ENCODE measurements at regions not wholly inside any gene's neighbourhood (a gene's known extent, or its start where the extent isn't known, plus 50 kb on each side); places are given as distances from the start of the nearest gene placed in this dataset.

DNA sequence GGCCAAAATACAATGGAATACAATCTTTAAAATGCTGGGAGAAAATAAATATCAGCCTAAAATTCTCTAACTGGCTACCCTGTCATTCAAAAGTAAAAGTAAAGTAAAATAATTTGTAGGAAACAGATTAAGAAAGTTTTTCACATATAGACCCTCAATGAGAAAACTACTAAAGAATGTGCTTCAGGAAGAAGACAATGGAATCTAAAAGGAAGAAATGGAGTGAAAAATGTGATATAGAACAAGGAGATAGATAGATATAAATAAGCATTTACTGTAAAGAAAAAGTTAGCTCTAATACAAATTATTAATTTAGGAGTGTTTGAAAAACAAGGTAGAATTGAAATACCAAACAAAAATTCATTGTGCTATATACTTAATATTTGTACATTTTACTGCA, 368.6 kb upstream of the MPDZ start:
- no peak for DNase-seq (ENCODE audit: low spot score)

DNA sequence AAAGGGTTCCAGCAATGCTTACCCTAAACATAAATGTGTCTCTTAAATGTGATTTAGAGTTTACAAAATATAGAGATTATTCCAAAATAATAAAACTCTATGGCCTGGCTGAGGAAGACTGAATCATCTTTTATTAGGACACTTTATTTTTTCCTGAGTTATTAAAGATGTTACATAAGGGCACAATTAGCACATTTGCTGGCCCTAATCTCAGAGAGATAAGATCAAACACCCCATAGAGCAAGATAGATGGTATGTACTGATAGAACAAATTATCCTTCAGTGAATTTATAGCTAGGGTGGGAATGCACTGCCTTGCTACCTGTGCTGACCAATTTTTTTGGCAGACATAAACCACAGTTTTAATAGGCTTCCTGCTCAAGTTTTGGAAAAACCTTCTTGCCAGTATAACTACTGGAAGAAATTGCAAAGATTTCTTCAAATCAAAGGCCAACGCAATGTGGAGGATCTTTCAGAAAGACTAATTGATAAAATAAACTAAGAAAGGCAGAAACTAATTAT, 367.1 kb upstream of the MPDZ start:
- no peak for DNase-seq (ENCODE audit: low spot score)

DNA sequence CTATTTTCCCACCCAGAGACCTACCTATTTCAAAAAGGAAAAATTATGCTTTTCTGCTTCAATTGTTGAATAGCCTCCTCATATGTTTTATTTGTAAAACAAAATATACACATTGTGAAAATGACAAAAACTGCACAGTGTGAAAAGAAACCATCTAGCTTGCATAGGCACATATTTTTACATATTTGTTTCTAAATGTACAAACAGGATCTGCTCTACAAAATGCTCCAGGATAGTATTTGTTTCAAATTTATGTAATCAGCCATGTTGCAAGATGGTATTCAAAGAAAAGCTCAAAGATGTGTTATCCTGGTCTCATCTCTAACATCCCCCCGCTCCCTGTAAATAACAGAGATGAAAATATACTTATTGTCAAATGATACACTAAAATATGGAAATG, 366.1 kb upstream of the MPDZ start:
- no peak for DNase-seq (ENCODE audit: low spot score)

DNA sequence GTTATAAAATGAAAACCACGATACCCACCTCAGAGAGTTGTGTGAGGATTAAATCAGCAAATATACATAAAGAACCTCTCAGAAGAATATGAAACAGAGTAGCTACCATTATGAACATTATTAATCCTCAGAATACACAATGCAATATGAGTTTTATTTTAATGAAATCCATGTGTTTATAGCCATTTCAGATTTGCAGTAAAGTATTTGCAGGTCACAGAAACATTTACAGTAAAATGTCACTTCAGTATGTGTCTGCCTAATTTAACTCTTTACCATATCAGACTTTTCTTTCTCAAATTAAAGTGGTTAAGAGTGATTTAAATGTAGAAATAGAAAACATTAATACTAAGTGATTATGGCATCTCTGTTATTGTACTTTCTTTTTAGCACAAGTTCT, 365.2 kb upstream of the MPDZ start:
- DNase-seq (ENCODE audit: low spot score) = no peak

DNA sequence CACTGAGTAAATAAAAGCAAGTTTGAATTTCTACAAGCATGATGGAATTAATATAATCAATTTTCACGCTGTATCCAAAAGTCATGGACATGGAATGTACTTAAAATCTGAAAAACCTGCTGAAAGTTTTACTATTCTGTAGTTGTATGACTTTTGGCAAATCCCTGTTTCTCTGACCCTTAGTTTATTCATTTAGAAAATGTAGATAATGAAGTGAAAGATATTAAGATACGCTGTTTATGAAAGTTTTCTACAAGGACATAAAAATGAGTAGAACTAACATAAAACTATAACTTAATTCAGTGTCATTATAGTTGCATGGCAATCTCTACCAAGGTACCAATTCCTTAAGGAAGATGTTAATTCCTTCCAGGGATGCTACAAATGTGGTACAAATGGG, 363.2 kb upstream of the MPDZ start:
- DNase-seq (ENCODE audit: low spot score) = no peak

DNA sequence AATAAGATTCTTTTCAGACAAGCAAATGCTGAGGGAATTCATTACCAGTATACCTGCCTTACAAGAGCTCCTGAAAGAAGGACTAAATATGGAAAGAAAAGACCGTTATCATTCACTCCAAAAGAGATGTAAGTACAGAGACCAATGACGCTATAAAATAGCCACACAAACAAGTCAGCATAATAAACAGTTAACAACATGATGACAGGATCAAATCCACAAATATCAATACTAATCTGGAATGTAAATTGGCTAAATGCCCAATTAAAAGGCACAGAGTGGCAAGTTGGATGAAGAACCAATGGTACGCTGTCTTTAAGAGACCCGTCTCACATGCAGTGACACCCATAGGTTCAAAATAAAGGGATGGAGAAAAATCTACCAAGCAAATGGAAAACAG, 349.6 kb upstream of the MPDZ start:
- DNase-seq (ENCODE audit: low spot score) = no peak

DNA sequence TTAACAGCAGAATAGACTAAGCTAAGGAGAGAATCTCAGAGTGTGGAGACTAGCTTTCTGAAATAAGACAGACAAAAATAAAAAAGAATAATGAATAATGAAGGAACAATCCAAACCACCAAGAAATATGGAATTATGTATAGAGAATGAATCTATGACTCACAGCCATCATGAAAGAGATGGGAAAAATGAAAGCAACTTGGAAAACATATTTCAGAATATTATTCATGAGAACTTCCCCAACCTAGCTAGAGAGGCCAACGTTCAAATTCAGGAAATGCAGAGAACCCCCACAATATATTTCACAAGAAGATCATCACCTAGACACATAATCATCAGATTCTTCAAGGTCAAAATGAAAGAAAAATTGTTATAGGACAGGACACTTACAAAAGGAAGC, 349.0 kb upstream of the MPDZ start:
- no peak for DNase-seq (ENCODE audit: low spot score)

DNA sequence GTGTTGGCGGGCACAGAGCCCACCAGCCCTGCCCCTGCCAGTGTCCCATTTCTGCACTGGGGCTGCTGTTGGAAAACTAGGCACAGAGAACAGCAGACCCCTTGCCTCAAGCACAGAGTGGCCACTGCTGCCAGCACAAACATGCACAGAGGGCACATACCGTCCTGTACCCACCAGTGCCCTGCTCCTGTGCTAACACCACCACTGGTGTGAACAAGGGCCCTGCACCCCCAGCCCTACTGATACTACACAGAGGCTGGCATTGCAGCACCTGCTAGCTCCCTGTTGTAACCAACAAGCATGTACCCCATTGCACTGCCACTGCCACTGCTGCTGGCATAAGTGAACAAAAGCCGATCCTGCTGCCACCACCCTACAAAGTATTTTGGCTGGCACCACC, 348.0 kb upstream of the MPDZ start:
- DNase-seq (ENCODE audit: low spot score) = no peak

DNA sequence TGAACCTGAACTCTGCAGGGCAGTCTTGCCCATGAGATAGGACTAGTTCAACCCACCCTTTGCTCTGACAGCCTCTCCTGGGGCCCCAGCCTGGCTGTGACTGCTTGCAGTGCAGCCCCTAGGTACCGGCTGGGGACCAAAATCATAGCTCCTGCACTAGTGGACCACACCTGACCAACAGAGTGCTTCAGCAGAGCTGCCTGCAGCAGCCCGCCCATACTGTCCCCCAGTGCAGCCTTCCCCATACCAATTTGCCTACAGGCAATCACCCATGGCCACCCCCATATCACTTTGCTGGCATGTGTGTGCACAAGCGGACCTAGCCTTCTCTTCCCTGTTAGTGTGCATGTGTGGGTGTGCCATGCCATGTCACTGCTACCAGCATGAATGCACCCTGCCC, 347.6 kb upstream of the MPDZ start:
- no peak for DNase-seq (ENCODE audit: low spot score)

DNA sequence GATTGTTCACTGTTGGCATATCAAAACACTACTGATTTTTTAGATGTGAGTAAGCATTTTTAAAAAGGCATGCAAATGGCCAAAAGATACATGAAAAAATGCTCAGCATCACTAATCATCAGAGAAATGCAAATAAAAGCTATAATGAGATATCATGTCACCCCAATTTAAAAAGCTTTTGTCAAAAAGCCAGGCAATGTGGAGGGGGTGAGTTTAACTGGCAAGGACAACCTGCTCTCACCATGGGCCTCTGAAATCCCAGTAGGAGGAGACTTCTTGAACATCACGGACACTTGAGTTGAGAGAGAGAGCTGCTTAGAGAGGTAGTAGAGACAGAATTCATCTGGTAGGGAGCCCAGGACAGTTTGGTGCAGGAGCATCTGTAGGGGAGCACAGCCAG, 347.1 kb upstream of the MPDZ start:
- no peak for DNase-seq (ENCODE audit: low spot score)

DNA sequence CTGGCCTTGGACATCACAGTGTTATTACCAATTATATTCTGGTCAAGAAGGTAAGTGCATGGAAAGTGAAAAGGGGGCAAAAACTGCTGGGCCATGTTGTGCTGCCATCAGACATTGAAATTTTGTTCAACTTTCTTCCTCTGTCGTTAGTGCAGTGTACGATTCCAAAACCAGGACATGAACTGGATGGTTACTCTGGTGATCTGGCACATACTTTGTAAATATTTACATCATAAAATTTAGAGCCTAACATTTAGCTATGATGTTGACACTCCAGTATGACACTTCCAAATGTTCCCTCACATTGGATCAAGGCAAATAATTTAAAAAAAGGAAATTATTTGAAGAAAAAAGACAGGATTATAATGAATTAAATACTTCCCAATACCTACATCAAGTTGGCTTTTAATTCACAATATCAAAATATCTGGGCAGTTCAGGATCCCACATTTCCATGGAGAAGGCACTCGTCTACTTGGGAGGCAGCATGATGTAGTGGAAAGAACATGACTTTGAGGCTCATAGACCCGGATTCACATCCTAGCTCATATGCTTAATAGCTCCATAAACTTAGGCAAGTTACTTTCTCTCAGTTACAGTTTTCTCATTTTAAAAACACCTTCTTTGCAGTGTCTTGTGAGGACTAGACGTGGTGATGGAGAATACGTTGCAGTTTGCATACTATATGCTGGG, 342.5 kb upstream of the MPDZ start:
- DNase-seq (ENCODE audit: low spot score) = no peak

DNA sequence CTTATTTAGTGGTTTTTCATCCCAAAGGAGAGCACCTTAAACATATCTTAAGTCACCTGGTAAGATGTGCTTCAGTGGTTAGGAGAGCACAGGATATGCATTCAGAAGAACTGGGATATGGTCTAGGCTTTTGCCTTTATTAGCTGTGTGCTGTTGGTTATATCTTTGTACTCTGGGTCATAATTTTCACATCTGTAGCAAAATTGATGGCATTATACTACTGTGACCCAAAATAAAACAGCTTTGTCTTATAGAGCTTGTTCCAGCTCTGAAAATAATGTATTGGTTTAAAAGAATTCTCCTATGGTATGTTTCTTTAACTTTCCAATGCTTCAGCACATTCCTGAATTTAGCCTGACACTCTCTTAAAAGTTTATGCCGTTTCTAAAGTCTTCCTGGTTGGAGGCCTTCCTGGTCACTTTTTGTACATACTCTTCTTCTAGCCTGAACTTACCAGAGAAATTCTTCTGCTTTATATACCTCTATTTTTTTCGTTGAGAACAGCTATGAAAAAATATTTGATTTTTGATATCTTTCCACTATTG, 337.1 kb upstream of the MPDZ start:
- no peak for DNase-seq (ENCODE audit: low spot score)

DNA sequence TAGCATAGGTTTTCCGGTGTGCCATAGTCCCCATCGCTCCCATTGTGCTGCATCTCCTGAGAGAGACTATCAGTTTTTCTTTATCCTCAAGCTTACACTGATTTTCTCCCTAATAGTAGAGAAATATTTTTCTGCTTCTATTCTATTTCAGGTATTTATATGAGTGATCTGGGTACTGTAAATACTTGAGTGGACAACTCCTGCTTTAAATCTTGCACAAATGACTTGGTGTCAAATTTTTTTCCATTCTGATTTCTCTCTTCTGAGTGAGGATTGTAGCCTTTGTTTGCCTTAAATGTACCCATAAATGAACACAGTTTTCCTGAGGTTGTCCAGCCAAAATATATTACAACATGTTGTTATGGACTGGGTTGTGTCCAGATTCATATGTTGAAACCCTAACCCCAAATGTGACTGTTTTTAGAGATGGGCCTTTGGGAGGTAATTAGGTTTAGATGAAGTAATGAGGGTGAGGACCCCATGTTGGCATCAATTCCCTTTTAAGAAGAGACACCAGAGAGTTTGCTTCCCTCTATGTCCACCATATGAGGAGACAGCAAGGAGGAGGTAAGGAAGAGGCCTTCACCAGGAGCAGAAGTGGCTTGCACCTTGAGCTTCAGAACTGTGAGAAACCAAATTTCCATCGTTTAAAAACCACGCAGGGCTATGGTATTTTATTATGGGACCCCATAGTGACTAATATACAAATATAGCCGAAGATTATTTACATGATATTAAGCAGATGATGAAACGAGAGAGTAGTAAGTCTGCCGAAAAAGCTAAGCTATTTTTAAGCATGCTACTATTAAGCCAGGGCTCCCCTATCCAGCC, 336.4 kb upstream of the MPDZ start:
- DNase-seq (ENCODE audit: low spot score) = no peak

DNA sequence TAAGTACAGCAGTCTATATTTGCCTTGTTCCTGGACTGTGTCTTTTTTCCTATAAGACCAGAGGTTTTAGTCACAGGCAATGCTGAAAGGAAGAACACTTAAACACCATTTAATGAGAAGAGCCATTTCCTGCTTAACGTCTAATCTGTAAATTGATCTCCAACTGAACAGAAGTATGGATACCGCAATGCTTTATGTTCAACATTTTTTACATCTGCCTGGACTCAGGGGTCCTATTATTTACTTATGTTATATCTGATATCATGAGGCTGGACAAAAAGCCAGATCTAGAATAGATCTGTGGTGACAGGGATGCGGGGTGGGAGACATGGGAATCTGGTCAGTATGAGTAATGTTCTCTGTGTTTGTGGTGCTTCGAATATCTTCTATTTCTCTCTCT, 334.6 kb upstream of the MPDZ start:
- no peak for DNase-seq (ENCODE audit: low spot score)

DNA sequence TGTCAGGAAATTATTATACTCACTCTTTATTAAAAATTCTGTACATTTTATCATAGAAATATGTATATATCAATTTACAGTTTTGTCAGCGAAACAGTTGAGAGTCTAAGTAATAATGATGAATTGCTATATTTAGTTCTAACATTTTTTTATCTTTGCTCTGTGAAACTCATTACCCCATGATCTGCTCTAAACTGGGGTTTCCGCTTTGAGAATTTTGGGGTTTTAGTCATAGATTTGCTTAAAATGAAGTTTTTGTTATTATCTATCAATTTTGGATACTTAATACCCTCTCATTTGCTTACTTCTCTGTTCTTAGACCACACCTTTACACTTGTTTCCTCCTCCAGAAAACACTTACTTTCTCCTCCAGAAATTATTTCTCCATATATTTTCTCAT, 333.8 kb upstream of the MPDZ start:
- no peak for DNase-seq (ENCODE audit: low spot score)

DNA sequence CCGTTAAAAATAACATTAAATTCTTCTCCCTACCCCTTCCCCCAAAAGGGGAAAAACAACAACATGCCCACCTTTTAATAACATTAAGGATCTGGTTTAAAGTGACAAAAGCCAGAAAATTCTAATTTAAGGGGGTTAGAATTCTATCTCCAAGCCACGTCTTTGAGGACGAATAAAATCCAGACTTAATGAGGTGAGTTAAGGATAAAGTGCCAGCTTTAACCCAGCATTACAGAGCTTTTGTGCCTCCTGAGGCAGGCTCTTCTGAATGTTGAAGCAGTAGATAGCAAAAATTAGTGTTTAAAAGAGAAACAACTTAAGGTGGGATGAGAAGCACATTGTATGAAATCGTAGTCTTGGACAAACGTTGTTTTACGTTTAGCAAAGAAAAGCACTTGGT, 329.0 kb upstream of the MPDZ start:
- no peak for DNase-seq (ENCODE audit: low spot score)

DNA sequence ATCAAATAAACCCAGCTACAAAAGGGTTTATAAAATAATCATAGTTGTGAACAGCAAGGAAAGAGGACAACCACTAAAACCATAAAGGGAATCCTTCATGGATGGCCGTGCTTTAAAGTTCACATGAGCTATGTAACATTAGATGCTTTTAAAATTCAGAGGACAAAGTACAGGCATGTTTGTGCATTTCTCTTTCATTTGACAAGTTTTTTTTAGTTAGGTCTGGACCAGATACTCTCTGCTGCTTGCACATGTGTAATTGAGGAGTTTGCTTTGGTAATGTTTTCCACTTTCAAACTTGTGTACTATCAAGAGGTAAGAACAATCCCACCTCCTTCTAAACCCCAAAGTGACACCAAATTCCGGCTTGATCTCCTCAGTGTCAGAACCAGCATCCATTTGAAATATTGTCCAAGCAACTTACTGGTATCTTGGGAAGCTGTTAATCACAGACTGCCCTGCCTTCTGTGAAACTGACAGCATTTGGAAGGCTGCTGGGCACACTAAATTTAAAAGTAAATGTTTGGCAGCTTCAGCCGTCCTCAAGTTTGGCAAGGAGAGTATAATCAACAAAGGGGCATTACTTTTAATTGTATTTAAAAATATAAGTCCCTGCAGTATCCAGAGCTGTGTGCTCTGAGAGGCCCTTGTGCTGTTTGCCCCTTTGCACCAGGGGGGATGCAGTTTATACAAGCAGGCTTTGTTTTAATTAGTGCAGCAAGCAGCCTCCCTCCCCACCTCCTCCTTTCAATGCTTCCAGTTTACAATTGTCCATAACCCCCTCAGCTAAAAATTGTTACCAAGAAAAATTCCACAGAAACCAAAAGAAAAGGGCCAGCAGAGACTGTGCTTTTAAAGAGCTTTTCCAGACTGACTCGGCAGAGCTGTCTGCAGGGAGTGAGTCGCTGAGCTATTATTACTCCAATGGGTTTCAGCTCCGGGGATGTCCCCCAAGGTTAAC, 328.3 kb upstream of the MPDZ start:
- DNase-seq (ENCODE audit: low spot score) = no peak

DNA sequence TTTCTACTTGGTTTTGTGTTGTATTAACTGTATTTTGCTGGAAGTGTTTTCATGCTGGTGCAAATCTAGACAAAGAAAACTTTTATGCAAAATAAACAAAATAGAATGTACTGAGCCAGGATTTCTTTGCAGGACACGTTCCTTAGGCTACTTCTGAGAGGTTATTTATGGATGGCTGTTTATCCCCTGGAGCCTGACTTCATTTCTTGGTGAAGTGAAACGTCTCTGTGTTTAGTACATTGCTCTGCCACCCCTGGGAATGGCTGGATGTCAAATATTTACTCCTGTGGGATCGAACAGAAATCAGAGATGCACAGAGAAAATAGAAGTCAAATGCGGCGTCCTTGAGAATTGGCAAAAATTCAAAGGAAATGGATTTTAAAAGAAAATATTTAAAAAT, 327.1 kb upstream of the MPDZ start:
- DNase-seq (ENCODE audit: low spot score) = no peak

DNA sequence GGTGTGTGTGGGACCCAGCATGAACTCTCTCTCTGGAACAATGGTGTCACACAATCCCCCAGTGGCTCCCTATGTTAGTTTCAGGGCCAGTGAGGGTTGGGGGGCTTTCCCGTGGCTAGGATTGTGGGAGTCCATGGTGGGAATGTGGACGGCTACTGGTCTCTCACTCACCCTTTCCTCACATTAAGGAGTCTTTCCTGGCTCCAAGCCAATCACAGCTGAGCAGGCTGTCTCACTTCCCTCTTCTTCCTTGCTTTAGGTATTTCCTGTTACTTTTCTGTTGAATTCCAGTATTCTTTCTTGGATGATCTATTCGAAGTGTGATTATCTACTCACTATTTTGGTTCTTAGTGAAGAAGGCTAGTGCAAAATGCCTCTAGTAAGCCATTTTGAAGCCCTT, 324.4 kb upstream of the MPDZ start:
- DNase-seq (ENCODE audit: low spot score) = no peak

DNA sequence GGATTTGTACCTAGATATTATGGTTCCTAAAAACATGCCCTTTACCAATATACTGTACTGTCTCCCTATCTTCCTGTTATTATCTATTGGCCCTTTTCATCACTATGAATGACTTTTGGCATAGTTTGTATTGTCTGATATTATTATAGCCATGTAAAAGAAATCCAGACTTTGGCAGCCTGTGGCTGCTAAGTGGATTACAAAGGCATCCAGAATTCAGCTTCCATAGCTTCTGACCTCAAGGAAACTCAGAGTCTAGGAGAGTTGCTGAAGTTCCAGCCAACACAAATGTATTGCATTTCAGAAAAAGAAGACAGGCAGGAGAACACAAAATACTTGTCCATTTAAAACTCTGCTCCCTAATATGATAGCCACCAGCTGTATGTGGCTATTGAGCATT, 319.2 kb upstream of the MPDZ start:
- no peak for DNase-seq (ENCODE audit: low spot score)

DNA sequence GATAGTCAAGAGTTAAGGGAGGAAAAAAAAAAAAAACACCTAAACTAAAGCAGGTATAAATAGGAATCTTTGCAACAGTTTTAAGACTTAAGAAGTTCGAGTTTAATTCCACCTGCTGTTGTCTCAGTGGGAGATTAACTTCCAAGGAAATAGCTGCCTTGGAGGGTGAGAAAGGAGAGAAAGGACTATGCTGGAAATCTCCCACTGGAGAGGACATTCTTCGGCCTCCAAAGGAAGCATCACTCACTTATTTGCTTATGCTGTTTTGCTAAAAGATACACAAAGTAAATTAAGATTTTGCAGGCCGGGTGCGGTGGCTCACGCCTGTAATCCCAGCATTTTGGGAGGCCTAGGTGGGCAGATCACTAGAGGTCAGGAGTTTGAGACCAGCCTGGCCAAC, 317.9 kb upstream of the MPDZ start:
- DNase-seq (ENCODE audit: low spot score) = no peak

DNA sequence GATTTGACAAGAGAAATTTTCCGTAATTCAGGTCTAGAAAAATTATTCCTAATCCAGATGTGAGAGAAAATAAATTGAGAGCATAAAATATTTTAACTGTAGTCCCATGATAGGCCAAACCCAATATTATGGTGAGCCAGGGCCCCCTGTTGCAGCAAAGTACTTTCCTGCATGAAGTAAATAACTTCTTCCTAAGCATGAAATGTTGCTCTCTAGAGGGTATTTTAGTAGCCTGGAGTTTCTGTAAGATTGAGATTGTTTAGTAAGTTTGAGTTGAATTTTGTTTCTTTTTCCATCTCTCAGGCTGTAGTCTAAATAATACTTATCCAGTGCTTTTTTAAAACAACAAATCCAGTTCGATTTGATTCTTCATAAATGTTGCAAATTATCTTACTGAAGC, 317.5 kb upstream of the MPDZ start:
- no peak for DNase-seq (ENCODE audit: low spot score)

All from ecto neural progenitor cell (in vitro differentiated cells).